ENCODE measurements at regions not wholly inside any gene's neighbourhood (a gene's known extent, or its start where the extent isn't known, plus 50 kb on each side); places are given as distances from the start of the nearest gene placed in this dataset.
"Not testable (repeated sequence)": the region's sequence is repeated elsewhere in the genome, so short reads cannot be mapped to it uniquely, and the experiment has no call there.

- no peak for DNase-seq (ENCODE audit: low read depth)
Observed at GRCh38 chr9:12391839-12392509, 301.2 kb upstream of the TYRP1 start.

GRCh38 chr9:12394105-12394504, 299.1 kb upstream of the TYRP1 start:
- no peak for DNase-seq (ENCODE audit: low read depth)

- no peak for DNase-seq (ENCODE audit: low read depth)
Observed at GRCh38 chr9:12403721-12404120, 289.5 kb upstream of the TYRP1 start.

GRCh38 chr9:12413986-12414385, 279.2 kb upstream of the TYRP1 start:
- no peak for DNase-seq (ENCODE audit: low read depth)

- no peak for DNase-seq (ENCODE audit: low read depth)
Observed at GRCh38 chr9:12414514-12414913, 278.7 kb upstream of the TYRP1 start.

GRCh38 chr9:12415361-12415760, 277.8 kb upstream of the TYRP1 start:
- DNase-seq (ENCODE audit: low read depth) = no peak

- no peak for DNase-seq (ENCODE audit: low read depth)
Observed at GRCh38 chr9:12416716-12417115, 276.5 kb upstream of the TYRP1 start.

- no peak for DNase-seq (ENCODE audit: low read depth)
Observed at GRCh38 chr9:12424243-12424642, 268.9 kb upstream of the TYRP1 start.

- DNase-seq (ENCODE audit: low read depth) = peak; percentile 45
Observed at GRCh38 chr9:12425878-12426864, 267.0 kb upstream of the TYRP1 start.

GRCh38 chr9:12439267-12439666, 253.9 kb upstream of the TYRP1 start:
- DNase-seq (ENCODE audit: low read depth) = no peak

- not testable (repeated sequence) for DNase-seq (ENCODE audit: low read depth)
Observed at GRCh38 chr9:12441080-12441479, 252.1 kb upstream of the TYRP1 start.

- DNase-seq (ENCODE audit: low read depth) = no peak
Observed at GRCh38 chr9:12441506-12441905, 251.7 kb upstream of the TYRP1 start.

GRCh38 chr9:12448246-12448645, 244.9 kb upstream of the TYRP1 start:
- no peak for DNase-seq (ENCODE audit: low read depth)

GRCh38 chr9:12457237-12457636, 235.9 kb upstream of the TYRP1 start:
- no peak for DNase-seq (ENCODE audit: low read depth)

- DNase-seq (ENCODE audit: low read depth) = no peak
Observed at GRCh38 chr9:12461763-12462460, 231.3 kb upstream of the TYRP1 start.

- DNase-seq (ENCODE audit: low read depth) = no peak
Observed at GRCh38 chr9:12462861-12463260, 230.3 kb upstream of the TYRP1 start.

GRCh38 chr9:12463641-12464040, 229.5 kb upstream of the TYRP1 start:
- DNase-seq (ENCODE audit: low read depth) = no peak

GRCh38 chr9:12464400-12464799, 228.8 kb upstream of the TYRP1 start:
- no peak for DNase-seq (ENCODE audit: low read depth)

- DNase-seq (ENCODE audit: low read depth) = peak; percentile 34
Observed at GRCh38 chr9:12464910-12465512, 228.2 kb upstream of the TYRP1 start.

GRCh38 chr9:12469084-12469483, 224.1 kb upstream of the TYRP1 start:
- no peak for DNase-seq (ENCODE audit: low read depth)

- peak; percentile 2 for DNase-seq (ENCODE audit: low read depth)
Observed at GRCh38 chr9:12494411-12494810, 198.8 kb upstream of the TYRP1 start.

GRCh38 chr9:12497790-12498189, 195.4 kb upstream of the TYRP1 start:
- DNase-seq (ENCODE audit: low read depth) = no peak

Measured in HT1080 (cell line).